K562 (cell line): ENCODE measurements at regions not wholly inside any gene's neighbourhood (a gene's known extent, or its start where the extent isn't known, plus 50 kb on each side); places are given as distances from the start of the nearest gene placed in this dataset.

Source experiments
- ATAC-seq: fragments of 200-7000 bp; cut with Tn5 transposase; 3 replicates; pipeline ENCODE4 v1.9.1; 2020; ENCODE audit warnings: moderate library complexity
- BruUV-seq: library from RNA; stranded (reverse); fragments of 400-500 nt; replicated peaks from 2 replicates; lab custom pipeline; 2021; lab: Mats Ljungman, UMichigan
- CTCF ChIA-PET: fragments of 300-600 bp; formaldehyde crosslinking; extraction: SDS; loops from one replicate; lab custom pipeline; 2021; ENCODE audit warnings: low intra/inter-chr PET ratio; lab: Yijun Ruan, JAX
- POLR2A ChIA-PET: fragments of 300-600, 350-650 bp; sonication (Branson Sonifier 250); formaldehyde crosslinking; extraction: SDS; loops from one replicate; lab custom pipeline; 2021; ENCODE audit warnings: antibody characterized with exemption, inconsistent platforms; lab: Yijun Ruan, JAX
- DNase-seq, 4 experiments: peaks; one replicate each; pipeline versions ENCODE4 v3.0.0 to v3.0.0-alpha.2; 2011 to 2018; ENCODE audit warnings: low spot score in 3 of 4, mixed read lengths in 3 of 4; ENCODE audit errors: extremely low read depth in 1 of 4
- FAIRE-seq: peaks from 2 replicates; lab custom pipeline; 2011; peaks lifted over from hg19 to GRCh38; lab: Jason Lieb, UNC
- H2AFZ ChIP-seq: 2 replicates; pipeline ENCODE4 v1.6.0; 2011; ENCODE audit warnings: low read depth, low read length, control low read depth, inconsistent platforms
- H3K27ac ChIP-seq: fragments of 200-600 bp; 3 replicates; pipeline ENCODE4 v1.8.0; 2011; ENCODE audit warnings: low read depth, mild to moderate bottlenecking, control low read depth, inconsistent platforms, low read length, moderate library complexity, mixed read lengths; ENCODE audit errors: extremely low read depth
- H3K27me3 ChIP-seq, 2 experiments: fragments of 300-600 bp in 1 of 2; 2 replicates in 1 of 2; 3 replicates in 1 of 2; pipeline versions ENCODE4 v1.6.0 to v1.8.0; 2011; ENCODE audit warnings: inconsistent platforms in 2 of 2, low read length in 2 of 2, mild to moderate bottlenecking in 1 of 2, mixed read lengths in 1 of 2, moderate library complexity in 1 of 2; ENCODE audit not compliant: control insufficient read depth in 2 of 2, insufficient read depth in 2 of 2
- H3K36me3 ChIP-seq: fragments of 300-600 bp; 3 replicates; pipeline ENCODE4 v1.8.0; 2011; ENCODE audit warnings: mild to moderate bottlenecking, low read length, inconsistent platforms; ENCODE audit not compliant: control insufficient read depth, insufficient read depth
- H3K4me1 ChIP-seq, 2 experiments: fragments of 200-600 bp in 1 of 2; replicated peaks in 1 of 2; 2 replicates in 1 of 2; 3 replicates in 1 of 2; pipeline versions ENCODE4 v1.5.1 to v1.8.0; 2011; ENCODE audit warnings: inconsistent platforms in 2 of 2, low read length in 2 of 2, mild to moderate bottlenecking in 1 of 2, mixed read lengths in 1 of 2, moderate library complexity in 1 of 2; ENCODE audit not compliant: control insufficient read depth in 2 of 2, insufficient read depth in 2 of 2
- H3K4me2 ChIP-seq: 2 replicates; pipeline ENCODE4 v1.6.1; 2011; ENCODE audit warnings: low read length, control low read depth, inconsistent platforms, mixed read lengths; ENCODE audit not compliant: insufficient read depth
- H3K4me3 ChIP-seq: fragments of 200-600 bp; sonication (generic), shearing (Covaris generic); 2 replicates; pipeline ENCODE4 v1.5.1; 2016; ENCODE audit warnings: control low read depth, inconsistent platforms
- H3K79me2 ChIP-seq: fragments of 200-600 bp; 3 replicates; pipeline ENCODE4 v1.8.0; 2011; ENCODE audit warnings: low read length, inconsistent platforms; ENCODE audit not compliant: control insufficient read depth, insufficient read depth
- H3K9ac ChIP-seq, 2 experiments: 2 replicates each; pipeline versions ENCODE4 v1.6.0 to v1.6.1; 2011; ENCODE audit warnings: low read depth in 2 of 2, low read length in 2 of 2, control low read depth in 1 of 2, inconsistent platforms in 1 of 2, mild to moderate bottlenecking in 1 of 2, mixed read lengths in 1 of 2; ENCODE audit not compliant: insufficient read depth in 1 of 2
- H3K9me1 ChIP-seq: one replicate; pipeline ENCODE4 v1.6.0; 2011; ENCODE audit warnings: inconsistent platforms, mild to moderate bottlenecking, low read length, moderate library complexity; ENCODE audit not compliant: control insufficient read depth, insufficient read depth
- H3K9me3 ChIP-seq: replicated peaks from 2 replicates; pipeline ENCODE4 v1.5.1; 2011; ENCODE audit warnings: low read depth, low read length, inconsistent platforms; ENCODE audit not compliant: control insufficient read depth, insufficient read depth
- H4K20me1 ChIP-seq: replicated peaks from 2 replicates; pipeline ENCODE4 v1.6.1; 2011; ENCODE audit warnings: low read length, inconsistent platforms, mixed read lengths; ENCODE audit not compliant: control insufficient read depth, insufficient read depth
- ATF6 ChIP-seq: sonication (generic); formaldehyde crosslinking; IDR thresholded peaks from 2 replicates; pipeline ENCODE4 v1.4.0; 2020; ENCODE audit warnings: mild to moderate bottlenecking, missing genetic modification reagents
- CBX3 ChIP-seq, 2 experiments: IDR thresholded peaks; 1 replicate in 1 of 2; 2 replicates in 1 of 2; pipeline ENCODE4 v1.6.1; 2012; ENCODE audit warnings: inconsistent platforms in 2 of 2, low read length in 2 of 2, borderline replicate concordance in 1 of 2, control low read depth in 1 of 2
- ELF1 ChIP-seq: fragments of 200-800 bp; sonication (Bioruptor generic); IDR thresholded peaks from 2 replicates; pipeline ENCODE4 v1.6.1; 2016; ENCODE audit warnings: missing genetic modification characterization, missing compliant biosample characterization
- ESRRB ChIP-seq: fragments of 250-450 bp; sonication (Bioruptor Pico); IDR thresholded peaks from 2 replicates; pipeline ENCODE4 v1.5.0; 2020; ENCODE audit warnings: mild to moderate bottlenecking, moderate library complexity, borderline replicate concordance
- ETV6 ChIP-seq, 3 experiments: fragments of 150-350 bp in 1 of 3; sonication (generic) in 1 of 3; formaldehyde crosslinking in 1 of 3; IDR thresholded peaks; 2 replicates each; pipeline versions ENCODE4 v1.6.1 to v1.8.0; 2014 to 2022; ENCODE audit warnings: borderline replicate concordance in 2 of 3, low read depth in 2 of 3, antibody characterized with exemption in 1 of 3, low read length in 1 of 3, mild to moderate bottlenecking in 1 of 3, missing genetic modification reagents in 1 of 3
- GTF3C2 ChIP-seq: IDR thresholded peaks from 3 replicates; pipeline ENCODE4 v1.6.1; 2011; ENCODE audit warnings: borderline replicate concordance, mild to moderate bottlenecking, moderate library complexity; ENCODE audit not compliant: insufficient read length; ENCODE audit errors: extremely low read depth
- HNRNPK ChIP-seq: fragments of 200-400 bp; formaldehyde crosslinking; IDR thresholded peaks from one replicate; pipeline ENCODE4 v1.6.1; 2018; ENCODE audit warnings: mild to moderate bottlenecking, low read depth, low read length; ENCODE audit not compliant: poor library complexity, severe bottlenecking
- MXD1 ChIP-seq: fragments of 250-450 bp; sonication (Bioruptor Pico); IDR thresholded peaks from 2 replicates; pipeline ENCODE4 v1.8.0; 2021; ENCODE audit warnings: borderline replicate concordance, mild to moderate bottlenecking, moderate library complexity; ENCODE audit not compliant: poor library complexity, severe bottlenecking
- NFATC3 ChIP-seq: fragments of 450-650 bp; IDR thresholded peaks from 2 replicates; pipeline ENCODE4 v1.6.1; 2017; ENCODE audit warnings: mild to moderate bottlenecking
- PTTG1 ChIP-seq: fragments of 450-650 bp; IDR thresholded peaks from 2 replicates; pipeline ENCODE4 v1.6.1; 2016; ENCODE audit warnings: low read depth, mild to moderate bottlenecking, missing genetic modification characterization, missing compliant biosample characterization
- SLC30A9 ChIP-seq: fragments of 250-450 bp; sonication (Bioruptor Pico); IDR thresholded peaks from 2 replicates; pipeline ENCODE4 v1.8.0; 2022; ENCODE audit warnings: mild to moderate bottlenecking, moderate library complexity
- SMAD4 ChIP-seq: fragments of 250-450 bp; sonication (Bioruptor Pico); conservative IDR thresholded peaks from 2 replicates; pipeline ENCODE4 v1.8.0; 2021; ENCODE audit warnings: inconsistent platforms, mild to moderate bottlenecking, moderate library complexity
- TEAD2 ChIP-seq: fragments of 450-650 bp; IDR thresholded peaks from 2 replicates; pipeline ENCODE4 v1.6.1; 2016; ENCODE audit warnings: missing genetic modification characterization, control low read depth, missing compliant biosample characterization
- ZNF143 ChIP-seq: sonication (generic); formaldehyde crosslinking; IDR thresholded peaks from 2 replicates; pipeline ENCODE4 v1.9.0; 2022; ENCODE audit warnings: mild to moderate bottlenecking, missing genetic modification reagents
- ZNF384 ChIP-seq: IDR thresholded peaks from 2 replicates; pipeline ENCODE4 v1.6.1; 2012; ENCODE audit warnings: low read depth, low read length, improper control_type of control experiment
- ZZZ3 ChIP-seq: fragments of 450-650 bp; IDR thresholded peaks from 2 replicates; pipeline ENCODE4 v1.6.1; 2016; ENCODE audit warnings: antibody characterized with exemption, mild to moderate bottlenecking, moderate library complexity
- WGBS: fragments of 100-300 bp; shearing (Covaris generic); methylation state at CpG from one replicate; pipeline ENCODE4 v1.1.6; 2016; ENCODE audit warnings: low coverage, mixed read lengths; ENCODE audit not compliant: insufficient coverage; ENCODE audit errors: missing lambda C conversion rate; 5-methylcytosine and 5-hydroxymethylcytosine counted together
- in situ Hi-C: fragments of 300-500 bp; cut with MboI; formaldehyde crosslinking; loops from 4 replicates; pipeline ENCODE4 v1.15.0; 2018; ENCODE audit warnings: inconsistent platforms, mixed read lengths
- intact Hi-C: fragments of 100-400 bp; cut with micrococcal nuclease; formaldehyde crosslinking; loops from 2 replicates; pipeline ENCODE4 v1.14.2; 2022

GRCh38 chr7:46478046-46478445, 557.0 kb upstream of the IGFBP3 start (continued):
- no peak for TF ChIP-seq TEAD2 (tag)
- TF ChIP-seq ETV6 (IDR thresholded peaks at IDR 0.05; ENCODE audit: borderline replicate concordance in 1 of 2, low read depth in 2 of 2, low read length in 1 of 2), result no peak
- no peak for TF ChIP-seq ETV6 (CRISPR knock-in tag; IDR thresholded peaks at IDR 0.05; ENCODE audit: borderline replicate concordance)
- no peak for TF ChIP-seq ZZZ3
- no peak for TF ChIP-seq SLC30A9 (CRISPR knock-in tag)
- no peak for TF ChIP-seq SMAD4
- no peak for TF ChIP-seq ZNF143 (CRISPR knock-in tag)
- TF ChIP-seq PTTG1 (tag), result no peak
- TF ChIP-seq NFATC3, result no peak
- no peak for TF ChIP-seq ESRRB (CRISPR knock-in tag)
- TF ChIP-seq HNRNPK, result no peak

GRCh38 chr7:46468753-46469356, 547.8 kb upstream of the IGFBP3 start:
- no peak overlapping the region for H2AFZ ChIP-seq
- ChIA-PET POLR2A (no interaction called here), CTCF (no interaction called here)
- H3K27ac ChIP-seq, result no peak overlapping the region
- intact Hi-C loops (no loop called here), in situ Hi-C loops (no loop called here)
- DNase-seq (peak in 3 of 4 experiments; percentile 6 to 32 (median 8)), FAIRE-seq (no peak), ATAC-seq (no peak)
- no peaks in the 10 kb centered on the region for H3K9me3 ChIP-seq
- H3K9ac ChIP-seq, result no peak overlapping the region
- no peaks in the 10 kb centered on the region for H3K36me3 ChIP-seq
- H3K4me3 ChIP-seq, result no peak overlapping the region
- BruUV-seq, result no TSS peak
- H3K4me1 ChIP-seq, result no peaks in the 10 kb centered on the region
- 12% methylated on average over 6 of the region's 6 CpGs for WGBS
- H3K79me2 ChIP-seq, result no peaks in the 10 kb centered on the region
- H3K9me1 ChIP-seq, result no peaks in the 10 kb centered on the region
- no peaks in the 10 kb centered on the region for H3K27me3 ChIP-seq
- no peaks in the 10 kb centered on the region for H4K20me1 ChIP-seq
- no peak overlapping the region for H3K4me2 ChIP-seq
- TF ChIP-seq MXD1 (no peak), ZNF384 (no peak), GTF3C2 (no peak), ELF1 (tag) (no peak), CBX3 (IDR thresholded peaks at IDR 0.05; ENCODE audit: borderline replicate concordance in 1 of 2, low read length in 2 of 2) (peak; percentile 96 to 98), ATF6 (no peak)
